RKO (cell line): ENCODE measurements at regions not wholly inside any gene's neighbourhood (a gene's known extent, or its start where the extent isn't known, plus 50 kb on each side); places are given as distances from the start of the nearest gene placed in this dataset.
"Not testable (repeated sequence)": the region's sequence is repeated elsewhere in the genome, so short reads cannot be mapped to it uniquely, and the experiment has no call there.

ENCODE experiments used
- DNase-seq: peaks from one replicate; pipeline ENCODE4 v3.0.0-alpha.2; 2016; ENCODE audit warnings: low spot score

GRCh38 chr17:30712859-30713258 lies 111.6 kb downstream of the CRLF3 start:
- DNase-seq = not testable (repeated sequence)

- DNase-seq = not testable (repeated sequence)
Measured at GRCh38 chr17:30711626-30712507, 112.6 kb downstream of the CRLF3 start.

GRCh38 chr17:30711176-30711575 lies 113.3 kb downstream of the CRLF3 start:
- DNase-seq = not testable (repeated sequence)

GRCh38 chr17:30710276-30711088 lies 114.0 kb downstream of the CRLF3 start:
- DNase-seq = not testable (repeated sequence)

- peak; percentile 16 for DNase-seq
Measured at GRCh38 chr17:30709561-30710275, 114.8 kb downstream of the CRLF3 start.

GRCh38 chr17:30709096-30709495 lies 115.4 kb downstream of the CRLF3 start:
- not testable (repeated sequence) for DNase-seq

- peak; percentile 89 for DNase-seq
Measured at GRCh38 chr17:30708241-30709078, 116.0 kb downstream of the CRLF3 start.

- DNase-seq = peak; percentile 46
Measured at GRCh38 chr17:30707724-30708240, 116.7 kb downstream of the CRLF3 start.

- not testable (repeated sequence) for DNase-seq
Measured at GRCh38 chr17:30706461-30707335, 117.8 kb downstream of the CRLF3 start.

- not testable (repeated sequence) for DNase-seq
Measured at GRCh38 chr17:30706004-30706403, 118.5 kb downstream of the CRLF3 start.

- DNase-seq = no peak
Measured at GRCh38 chr17:30701498-30701989, 122.9 kb downstream of the CRLF3 start.

GRCh38 chr17:30700833-30701232 lies 123.7 kb downstream of the CRLF3 start:
- DNase-seq = not testable (repeated sequence)

- DNase-seq = peak; percentile 52
Measured at GRCh38 chr17:30697619-30698460, 126.7 kb downstream of the CRLF3 start.

GRCh38 chr17:30696234-30696633 lies 128.3 kb downstream of the CRLF3 start:
- no peak for DNase-seq

- DNase-seq = not testable (repeated sequence)
Measured at GRCh38 chr17:30695265-30695811, 129.2 kb downstream of the CRLF3 start.

- DNase-seq = not testable (repeated sequence)
Measured at GRCh38 chr17:30693772-30694171, 130.7 kb downstream of the CRLF3 start.

GRCh38 chr17:30689266-30690000 lies 135.1 kb downstream of the CRLF3 start:
- DNase-seq = not testable (repeated sequence)
